ENCODE measurements at regions not wholly inside any gene's neighbourhood (a gene's known extent, or its start where the extent isn't known, plus 50 kb on each side); places are given as distances from the start of the nearest gene placed in this dataset.

- no peak overlapping the region for H3K27ac ChIP-seq
- peaks cover 0 to 3% (median 0%) of the 10 kb centered on the region in 3 donors for H3K27me3 ChIP-seq
- H3K4me1 ChIP-seq, result peaks cover 0 to 16% (median 2%) of the 10 kb centered on the region in 4 donors
- H3K9me3 ChIP-seq, result no peaks in the 10 kb centered on the region
- H3K4me3 ChIP-seq, result no peak overlapping the region
- H3K36me3 ChIP-seq, result no peaks in the 10 kb centered on the region
- no peak for DNase-seq
- 26 to 47% (median 33%) methylated on average over 2 of the region's 2 CpGs for WGBS, 5 donors
- intact Hi-C loops (cut with DNase I; ENCODE audit: low total_unique reads), result no loop called here
- TF ChIP-seq POLR2A (IDR thresholded peaks at IDR 0.05) (no peak), CTCF (IDR thresholded peaks at IDR 0.05) (no peak), EP300 (IDR thresholded peaks at IDR 0.05) (no peak), POLR2AphosphoS5 (IDR thresholded peaks at IDR 0.05) (no peak)
Measured at GRCh38 chr5:158050421-158050820, 191.5 kb upstream of the CLINT1 start.

- Histone ChIP-seq H3K27ac (no peak overlapping the region), H3K9me3 (no peaks in the 10 kb centered on the region), H3K27me3 (peaks cover 0 to 2% (median 0%) of the 10 kb centered on the region in 3 donors), H3K4me3 (no peak overlapping the region), H3K4me1 (peaks cover 0 to 6% (median under 1%) of the 10 kb centered on the region in 4 donors), H3K36me3 (no peaks in the 10 kb centered on the region)
- TF ChIP-seq POLR2AphosphoS5 (IDR thresholded peaks at IDR 0.05), result no peak
- no peak for TF ChIP-seq CTCF (IDR thresholded peaks at IDR 0.05)
- no peak for TF ChIP-seq POLR2A (IDR thresholded peaks at IDR 0.05)
- TF ChIP-seq EP300 (IDR thresholded peaks at IDR 0.05), result no peak
- intact Hi-C loops (cut with DNase I; ENCODE audit: low total_unique reads), result no loop called here
- 34 to 50% (median 44%) methylated on average over 1 of the region's 1 CpG for WGBS, 5 donors
- no peak for DNase-seq
Measured at GRCh38 chr5:158049459-158049858, 190.5 kb upstream of the CLINT1 start.

GRCh38 chr5:158045696-158046095 is 186.8 kb upstream of the CLINT1 start:
- Histone ChIP-seq H3K36me3 (no peaks in the 10 kb centered on the region), H3K27ac (no peak overlapping the region), H3K4me3 (no peak overlapping the region), H3K27me3 (no peaks in the 10 kb centered on the region), H3K9me3 (no peaks in the 10 kb centered on the region), H3K4me1 (peaks cover 0 to 4% (median 0%) of the 10 kb centered on the region in 4 donors)
- TF ChIP-seq POLR2AphosphoS5 (IDR thresholded peaks at IDR 0.05) (no peak), CTCF (IDR thresholded peaks at IDR 0.05) (no peak), POLR2A (IDR thresholded peaks at IDR 0.05) (no peak), EP300 (IDR thresholded peaks at IDR 0.05) (no peak)
- intact Hi-C loops (cut with DNase I; ENCODE audit: low total_unique reads), result no loop called here
- DNase-seq, result no peak
- 76 to 94% (median 90%) methylated on average over 1 of the region's 1 CpG for WGBS, 5 donors

GRCh38 chr5:158039911-158040347 is 181.0 kb upstream of the CLINT1 start:
- 46 to 60% (median 58%) methylated on average over 2 of the region's 2 CpGs for WGBS, 5 donors
- Histone ChIP-seq H3K27ac (no peak overlapping the region), H3K36me3 (no peaks in the 10 kb centered on the region), H3K4me1 (no peaks in the 10 kb centered on the region), H3K9me3 (peaks cover 0 to 14% (median 8%) of the 10 kb centered on the region in 4 donors), H3K4me3 (no peak overlapping the region), H3K27me3 (no peaks in the 10 kb centered on the region)
- no peak for TF ChIP-seq EP300 (IDR thresholded peaks at IDR 0.05)
- no peak for TF ChIP-seq POLR2A (IDR thresholded peaks at IDR 0.05)
- TF ChIP-seq CTCF (IDR thresholded peaks at IDR 0.05), result no peak
- TF ChIP-seq POLR2AphosphoS5 (IDR thresholded peaks at IDR 0.05), result no peak
- DNase-seq, result no peak
- intact Hi-C loops (cut with DNase I; ENCODE audit: low total_unique reads), result no loop called here
